Psoas muscle (tissue), 7 donors: ENCODE measurements at regions not wholly inside any gene's neighbourhood (a gene's known extent, or its start where the extent isn't known, plus 50 kb on each side); places are given as distances from the start of the nearest gene placed in this dataset.

Source experiments
- ATAC-seq, 4 donors: fragments of 200-7000 bp; cut with Tn5 transposase; one replicate each; pipeline ENCODE4 v1.9.1; 2020; ENCODE audit warnings: moderate library complexity in 3 of 4, mild to moderate bottlenecking in 2 of 4
- DNase-seq, 2 donors: peaks; one replicate each; pipeline ENCODE4 v3.0.0-alpha.2; 2020
- H3K27ac ChIP-seq: fragments of 200-600 bp; one replicate; pipeline ENCODE4 v1.8.0; 2022
- H3K27me3 ChIP-seq, 3 donors: fragments of 200-600 bp in 1 of 3; one replicate each; pipeline versions ENCODE4 v1.6.1 to v1.8.0; 2013 to 2022; ENCODE audit warnings: low read length in 2 of 3, mild to moderate bottlenecking in 2 of 3, moderate library complexity in 1 of 3; ENCODE audit not compliant: insufficient read depth in 3 of 3
- H3K36me3 ChIP-seq, 2 donors: fragments of 200-600 bp in 1 of 2; one replicate each; pipeline versions ENCODE4 v1.6.1 to v1.8.0; 2013 to 2022; ENCODE audit warnings: low read depth in 1 of 2, mild to moderate bottlenecking in 1 of 2, moderate library complexity in 1 of 2; ENCODE audit not compliant: insufficient read depth in 1 of 2
- H3K4me1 ChIP-seq: fragments of 200-600 bp; one replicate; pipeline ENCODE4 v1.8.0; 2022
- H3K4me3 ChIP-seq: fragments of 200-600 bp; one replicate; pipeline ENCODE4 v1.8.0; 2022; ENCODE audit warnings: mild to moderate bottlenecking
- H3K9me3 ChIP-seq: fragments of 200-600 bp; one replicate; pipeline ENCODE4 v1.8.0; 2022
- CTCF ChIP-seq: fragments of 200-600 bp; IDR thresholded peaks from one replicate; pipeline ENCODE4 v1.8.0; 2022; ENCODE audit warnings: antibody characterized with exemption
- WGBS, 3 donors: extraction: QIAGEN DNeasy Blood & Tissue Kit; methylation state at CpG; one replicate each; pipeline versions ENCODE4 v1.1.6 to v1.1.7; 2013; 5-methylcytosine and 5-hydroxymethylcytosine counted together
- intact Hi-C, 2 donors: fragments of 100-400 bp; cut with DNase I; formaldehyde crosslinking; loops; one replicate each; pipeline versions ENCODE4 v1.11.0 to v1.14.2; 2022
- donor health status: healthy with polysubstance abuse.
- donor health status: DM: no; HTN: no; CAD: no; lungs with moderate emphysema.
- donor health status: Bipolar disorder and iron deficiency.
- donor health status: healthy.
- donor health status: DM: yes; HTN: yes; CAD: no.
- donor health status: DM: no; HTN: no; CAD: no.
- donor health status: DM: yes; HTN: yes; CAD: no.

GRCh38 chr17:77480199-77480508 lies 339.4 kb downstream of the SEC14L1 start:
- TF ChIP-seq CTCF, result no peak
- no peak for DNase-seq
- intact Hi-C loops, result loop anchor here in 1 of 2 donors (5.0 kb wide), 1 partner anchor 43 kb away; no protein-coding TSS in a partner anchor
- Histone ChIP-seq H3K4me1 (peaks cover 30% of the 10 kb centered on the region), H3K27ac (no peak overlapping the region), H3K36me3 (peaks cover 0 to 21% of the 10 kb centered on the region in 2 donors), H3K9me3 (no peaks in the 10 kb centered on the region), H3K27me3 (no peaks in the 10 kb centered on the region), H3K4me3 (no peak overlapping the region)
- WGBS, 3 donors, result 86 to 93% (median 90%) methylated on average over 7 of the region's 7 CpGs
- ATAC-seq, result no peak

GRCh38 chr17:77480509-77481215 lies 339.9 kb downstream of the SEC14L1 start:
- no peak overlapping the region for H3K27ac ChIP-seq
- TF ChIP-seq CTCF, result no peak
- DNase-seq, result no peak
- intact Hi-C loops, result loop anchor here in 1 of 2 donors (5.0 kb wide), 1 partner anchor 43 kb away; no protein-coding TSS in a partner anchor
- peaks cover 25% of the 10 kb centered on the region for H3K4me1 ChIP-seq
- peaks cover 0 to 21% of the 10 kb centered on the region in 2 donors for H3K36me3 ChIP-seq
- H3K4me3 ChIP-seq, result no peak overlapping the region
- WGBS, 3 donors, result 81 to 83% (median 82%) methylated on average over 22 to 25 of the region's 25 CpGs
- H3K9me3 ChIP-seq, result no peaks in the 10 kb centered on the region
- no peak for ATAC-seq
- no peaks in the 10 kb centered on the region for H3K27me3 ChIP-seq

- TF ChIP-seq CTCF, result no peak
- H3K9me3 ChIP-seq, result no peaks in the 10 kb centered on the region
- H3K36me3 ChIP-seq, result peaks cover 0 to 21% of the 10 kb centered on the region in 2 donors
- ATAC-seq (no peak), DNase-seq (no peak)
- 91 to 93% (median 92%) methylated on average over 35 of the region's 35 CpGs for WGBS, 3 donors
- H3K4me3 ChIP-seq, result no peak overlapping the region
- H3K4me1 ChIP-seq, result peaks cover 17% of the 10 kb centered on the region
- intact Hi-C loops, result loop anchor here in 1 of 2 donors (5.0 kb wide), 1 partner anchor 44 kb away; no protein-coding TSS in a partner anchor
- no peak overlapping the region for H3K27ac ChIP-seq
- no peaks in the 10 kb centered on the region for H3K27me3 ChIP-seq
Measured at GRCh38 chr17:77481476-77482374, 341.0 kb downstream of the SEC14L1 start.

GRCh38 chr17:77482375-77483127 lies 341.8 kb downstream of the SEC14L1 start:
- H3K9me3 ChIP-seq, result no peaks in the 10 kb centered on the region
- peaks cover 0 to 26% of the 10 kb centered on the region in 2 donors for H3K36me3 ChIP-seq
- no peak overlapping the region for H3K27ac ChIP-seq
- DNase-seq, result no peak
- intact Hi-C loops, result loop anchor here in 1 of 2 donors (5.0 kb wide), 1 partner anchor 45 kb away; no protein-coding TSS in a partner anchor
- H3K27me3 ChIP-seq, result no peaks in the 10 kb centered on the region
- no peak overlapping the region for H3K4me3 ChIP-seq
- no peak for TF ChIP-seq CTCF
- WGBS, 3 donors, result 71 to 82% (median 79%) methylated on average over 23 to 25 of the region's 25 CpGs
- no peak for ATAC-seq
- H3K4me1 ChIP-seq, result peaks cover 9% of the 10 kb centered on the region
